BLaER1 treated with 17β-estradiol and CSF1 and Interleukin-3, amounts not matched to agents 10 nM and 100 nM (cell line): ENCODE measurements at regions not wholly inside any gene's neighbourhood (a gene's known extent, or its start where the extent isn't known, plus 50 kb on each side); places are given as distances from the start of the nearest gene placed in this dataset.

Experiments used
- H3K27ac ChIP-seq, 11 experiments: shearing (Covaris generic); formaldehyde crosslinking; 2 replicates each; pipeline ENCODE4 v1.8.1; 2022
- H3K27me3 ChIP-seq, 11 experiments: shearing (Covaris generic); formaldehyde crosslinking; 2 replicates each; pipeline ENCODE4 v1.8.1; 2022
- H3K36me3 ChIP-seq, 11 experiments: shearing (Covaris generic); formaldehyde crosslinking; 2 replicates each; pipeline ENCODE4 v1.8.1; 2022
- H3K4me1 ChIP-seq, 10 experiments: shearing (Covaris generic); formaldehyde crosslinking; 2 replicates each; pipeline ENCODE4 v1.8.1; 2022
- H3K4me2 ChIP-seq, 11 experiments: shearing (Covaris generic); formaldehyde crosslinking; 2 replicates each; pipeline ENCODE4 v1.8.1; 2022
- H3K4me3 ChIP-seq, 10 experiments: shearing (Covaris generic); formaldehyde crosslinking; 2 replicates each; pipeline ENCODE4 v1.8.1; 2022
- H3K9ac ChIP-seq, 11 experiments: shearing (Covaris generic); formaldehyde crosslinking; 2 replicates each; pipeline ENCODE4 v1.8.1; 2022
- H3K9me3 ChIP-seq, 11 experiments: shearing (Covaris generic); formaldehyde crosslinking; replicated peaks in 1 of 11; 2 replicates each; pipeline ENCODE4 v1.8.1; 2022
- H4K20me1 ChIP-seq, 11 experiments: shearing (Covaris generic); formaldehyde crosslinking; 2 replicates each; pipeline ENCODE4 v1.8.1; 2022
- Cebpa-rat ChIP-seq, 11 experiments: shearing (Covaris generic); IDR thresholded peaks; 2 replicates each; pipeline ENCODE4 v1.8.1; 2022

GRCh38 chr9:109973336-109973735 lies 193.3 kb downstream of the PALM2AKAP2 start:
- Histone ChIP-seq H3K4me2 (peak overlapping the region in 3 of 11 experiments; percentile 67 to 91 (median 78); a peak in 5 of 22 replicates), H3K27me3 (peaks cover 0 to 56% (median 17%) of the 10 kb centered on the region in 11 experiments; a peak in 13 of 22 replicates), H3K4me3 (no peak overlapping the region), H3K36me3 (no peaks in the 10 kb centered on the region), H3K4me1 (peaks cover 10 to 61% (median 25%) of the 10 kb centered on the region in 10 experiments), H3K9me3 (no peaks in the 10 kb centered on the region; a peak in 1 of 22 replicates), H4K20me1 (peaks cover 0 to 12% (median 2%) of the 10 kb centered on the region in 11 experiments; a peak in 6 of 22 replicates), H3K9ac (no peak overlapping the region), H3K27ac (no peak overlapping the region)
- TF ChIP-seq Cebpa-rat (IDR thresholded peaks at IDR 0.05): no peak

- H4K20me1 ChIP-seq: peaks cover 0 to 3% (median 0%) of the 10 kb centered on the region in 11 experiments; a peak in 2 of 22 replicates
- H3K36me3 ChIP-seq: no peaks in the 10 kb centered on the region
- TF ChIP-seq Cebpa-rat (IDR thresholded peaks at IDR 0.05): no peak
- peak overlapping the region in 5 of 11 experiments; percentile 51 to 91 (median 67); a peak in 10 of 22 replicates for H3K4me2 ChIP-seq
- H3K27ac ChIP-seq: peak overlapping the region in 3 of 11 experiments; percentile 12 to 29 (median 12); a peak in 2 of 22 replicates
- peaks cover under 1 to 51% (median 15%) of the 10 kb centered on the region in 10 experiments; a peak in 18 of 20 replicates for H3K4me1 ChIP-seq
- H3K9me3 ChIP-seq: no peaks in the 10 kb centered on the region; a peak in 1 of 22 replicates
- H3K4me3 ChIP-seq: no peak overlapping the region
- H3K27me3 ChIP-seq: peaks cover 0 to 52% (median 7%) of the 10 kb centered on the region in 11 experiments; a peak in 13 of 22 replicates
- H3K9ac ChIP-seq: no peak overlapping the region
Measured at GRCh38 chr9:109974143-109974917, 194.3 kb downstream of the PALM2AKAP2 start.

GRCh38 chr9:109974918-109975276 lies 194.9 kb downstream of the PALM2AKAP2 start:
- H3K9ac ChIP-seq: no peak overlapping the region
- peaks cover 0 to 45% (median 10%) of the 10 kb centered on the region in 10 experiments; a peak in 14 of 20 replicates for H3K4me1 ChIP-seq
- H3K4me3 ChIP-seq: no peak overlapping the region
- H4K20me1 ChIP-seq: no peaks in the 10 kb centered on the region
- peaks cover 0 to 47% (median 6%) of the 10 kb centered on the region in 11 experiments; a peak in 13 of 22 replicates for H3K27me3 ChIP-seq
- H3K36me3 ChIP-seq: no peaks in the 10 kb centered on the region
- TF ChIP-seq Cebpa-rat (IDR thresholded peaks at IDR 0.05): no peak
- no peaks in the 10 kb centered on the region; a peak in 1 of 22 replicates for H3K9me3 ChIP-seq
- H3K27ac ChIP-seq: no peak overlapping the region
- H3K4me2 ChIP-seq: peak overlapping the region in 5 of 11 experiments; percentile 51 to 91 (median 67); a peak in 10 of 22 replicates

GRCh38 chr9:109975574-109976295 lies 195.7 kb downstream of the PALM2AKAP2 start:
- H3K27ac ChIP-seq: no peak overlapping the region
- H3K9me3 ChIP-seq: no peaks in the 10 kb centered on the region; a peak in 1 of 22 replicates
- H4K20me1 ChIP-seq: no peaks in the 10 kb centered on the region
- no peak for TF ChIP-seq Cebpa-rat (IDR thresholded peaks at IDR 0.05)
- peaks cover 0 to 42% (median 0%) of the 10 kb centered on the region in 11 experiments; a peak in 9 of 22 replicates for H3K27me3 ChIP-seq
- no peak overlapping the region for H3K4me2 ChIP-seq
- H3K4me3 ChIP-seq: no peak overlapping the region
- no peaks in the 10 kb centered on the region for H3K36me3 ChIP-seq
- H3K9ac ChIP-seq: no peak overlapping the region
- peaks cover 0 to 38% (median 5%) of the 10 kb centered on the region in 10 experiments; a peak in 10 of 20 replicates for H3K4me1 ChIP-seq

GRCh38 chr9:109976303-109976702 lies 196.3 kb downstream of the PALM2AKAP2 start:
- Histone ChIP-seq H3K4me1 (peaks cover 0 to 38% (median 5%) of the 10 kb centered on the region in 10 experiments; a peak in 10 of 20 replicates), H3K4me3 (no peak overlapping the region), H3K27ac (no peak overlapping the region), H3K36me3 (no peaks in the 10 kb centered on the region), H4K20me1 (no peaks in the 10 kb centered on the region), H3K27me3 (peaks cover 0 to 36% (median 0%) of the 10 kb centered on the region in 11 experiments; a peak in 6 of 22 replicates), H3K9me3 (no peaks in the 10 kb centered on the region; a peak in 2 of 22 replicates), H3K9ac (no peak overlapping the region), H3K4me2 (no peak overlapping the region)
- no peak for TF ChIP-seq Cebpa-rat (IDR thresholded peaks at IDR 0.05)

GRCh38 chr9:109977521-109977920 lies 197.5 kb downstream of the PALM2AKAP2 start:
- no peak overlapping the region for H3K4me2 ChIP-seq
- H4K20me1 ChIP-seq: no peaks in the 10 kb centered on the region
- no peak overlapping the region for H3K9ac ChIP-seq
- TF ChIP-seq Cebpa-rat (IDR thresholded peaks at IDR 0.05): no peak
- no peak overlapping the region for H3K4me3 ChIP-seq
- no peaks in the 10 kb centered on the region for H3K36me3 ChIP-seq
- H3K27ac ChIP-seq: no peak overlapping the region
- peaks cover 0 to 6% (median 4%) of the 10 kb centered on the region in 11 experiments; a peak in 3 of 22 replicates for H3K9me3 ChIP-seq
- peaks cover 0 to 31% (median 0%) of the 10 kb centered on the region in 11 experiments; a peak in 3 of 22 replicates for H3K27me3 ChIP-seq
- H3K4me1 ChIP-seq: peaks cover 0 to 28% (median 5%) of the 10 kb centered on the region in 10 experiments; a peak in 10 of 20 replicates

GRCh38 chr9:109981091-109981490 lies 201.1 kb downstream of the PALM2AKAP2 start:
- no peak overlapping the region for H3K4me2 ChIP-seq
- no peak overlapping the region for H3K27ac ChIP-seq
- peaks cover 0 to 6% (median 4%) of the 10 kb centered on the region in 11 experiments; a peak in 2 of 22 replicates for H3K9me3 ChIP-seq
- no peaks in the 10 kb centered on the region for H3K4me1 ChIP-seq
- no peaks in the 10 kb centered on the region for H4K20me1 ChIP-seq
- H3K4me3 ChIP-seq: no peak overlapping the region
- no peak for TF ChIP-seq Cebpa-rat (IDR thresholded peaks at IDR 0.05)
- H3K27me3 ChIP-seq: peaks cover 0 to 31% (median 0%) of the 10 kb centered on the region in 11 experiments; a peak in 3 of 22 replicates
- no peaks in the 10 kb centered on the region for H3K36me3 ChIP-seq
- no peak overlapping the region for H3K9ac ChIP-seq

- H4K20me1 ChIP-seq: no peaks in the 10 kb centered on the region
- H3K27me3 ChIP-seq: no peaks in the 10 kb centered on the region
- H3K36me3 ChIP-seq: no peaks in the 10 kb centered on the region
- H3K9me3 ChIP-seq: peaks cover 9 to 30% (median 19%) of the 10 kb centered on the region in 11 experiments; a peak in 21 of 22 replicates
- no peak for TF ChIP-seq Cebpa-rat (IDR thresholded peaks at IDR 0.05)
- H3K9ac ChIP-seq: no peak overlapping the region
- no peak overlapping the region for H3K4me2 ChIP-seq
- no peak overlapping the region for H3K4me3 ChIP-seq
- H3K27ac ChIP-seq: no peak overlapping the region
- H3K4me1 ChIP-seq: no peaks in the 10 kb centered on the region
Measured at GRCh38 chr9:109986521-109986991, 206.6 kb downstream of the PALM2AKAP2 start.
